Heart left ventricle (tissue), 13 donors: ENCODE measurements at regions not wholly inside any gene's neighbourhood (a gene's known extent, or its start where the extent isn't known, plus 50 kb on each side); places are given as distances from the start of the nearest gene placed in this dataset.

Source experiments
- CTCF ChIP-seq, 12 donors: fragments of 200-600 bp; sonication (generic) in 4 of 12; IDR thresholded peaks; one replicate each; pipeline versions ENCODE4 v1.5.0 to v1.8.0; 2018 to 2022; ENCODE audit warnings: antibody characterized with exemption in 12 of 12, mild to moderate bottlenecking in 5 of 12
- POLR2A ChIP-seq, 2 donors: fragments of 450-650 bp; IDR thresholded peaks; one replicate each; pipeline ENCODE4 v1.6.1; 2017; ENCODE audit warnings: antibody characterized with exemption in 2 of 2, mild to moderate bottlenecking in 2 of 2, moderate library complexity in 2 of 2
- donor health status: ischemic (EF 13 %, LVEDD 7.1; RV severe dilation, severe dysfunction).
- donor health status: DM: no; HTN: yes; CAD: no.
- donor health status: DM: no; HTN: no; CAD: no.
- donor health status: ischemic (EF 25% LVEDD 6.9; RV normal size, moderate dysfunction).
- donor health status: ischemic (EF 25% LVEDD 5.7; RV mildly dilated, moderate dysfunction).
- donor health status: ischemic (EF 35%, LVEDD 5.7; RV mildly dilated, moderate dysfunction).
- donor health status: nonischemic (EF 11% LVEDD 7.7; RV severe dilation, severe dysfunction).
- donor health status: DM: yes; HTN: yes; CAD: no.
- donor health status: PGD.
- donor health status: ischemic (EF 29% LVEDD 5.4; RV normal size, mild dysfunction).
- donor health status: nonischemic (EF 23%, LVEDD 6.1; RV moderate dilation, normal function).

GRCh38 chr2:121076498-121076820, 208.5 kb downstream of the TFCP2L1 start:
- TF ChIP-seq CTCF (IDR thresholded peaks at IDR 0.05) (no peak), POLR2A (IDR thresholded peaks at IDR 0.05) (no peak)
